ENCODE measurements at regions not wholly inside any gene's neighbourhood (a gene's known extent, or its start where the extent isn't known, plus 50 kb on each side); places are given as distances from the start of the nearest gene placed in this dataset.

DNA sequence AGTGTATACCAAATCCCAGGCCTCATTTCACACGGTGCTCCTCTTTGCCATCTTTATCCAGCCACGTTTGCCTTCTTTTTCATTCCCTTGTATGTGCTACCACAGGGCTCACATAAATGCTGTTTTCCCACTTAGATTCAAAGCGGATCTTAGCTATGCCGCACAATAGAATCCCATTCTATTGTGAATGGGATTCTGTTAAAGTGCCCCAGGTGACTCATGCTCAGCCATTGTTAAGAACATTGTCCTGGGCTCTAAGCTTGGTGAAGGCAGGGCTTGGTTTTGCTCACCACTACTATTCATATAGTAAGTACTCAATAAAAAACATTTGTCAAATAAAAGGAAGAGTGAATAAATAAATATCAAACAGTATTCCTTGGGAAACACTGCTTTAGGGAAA, 72.3 kb upstream of the PHYHIPL start (continued):
- TF ChIP-seq, protein P1, sequence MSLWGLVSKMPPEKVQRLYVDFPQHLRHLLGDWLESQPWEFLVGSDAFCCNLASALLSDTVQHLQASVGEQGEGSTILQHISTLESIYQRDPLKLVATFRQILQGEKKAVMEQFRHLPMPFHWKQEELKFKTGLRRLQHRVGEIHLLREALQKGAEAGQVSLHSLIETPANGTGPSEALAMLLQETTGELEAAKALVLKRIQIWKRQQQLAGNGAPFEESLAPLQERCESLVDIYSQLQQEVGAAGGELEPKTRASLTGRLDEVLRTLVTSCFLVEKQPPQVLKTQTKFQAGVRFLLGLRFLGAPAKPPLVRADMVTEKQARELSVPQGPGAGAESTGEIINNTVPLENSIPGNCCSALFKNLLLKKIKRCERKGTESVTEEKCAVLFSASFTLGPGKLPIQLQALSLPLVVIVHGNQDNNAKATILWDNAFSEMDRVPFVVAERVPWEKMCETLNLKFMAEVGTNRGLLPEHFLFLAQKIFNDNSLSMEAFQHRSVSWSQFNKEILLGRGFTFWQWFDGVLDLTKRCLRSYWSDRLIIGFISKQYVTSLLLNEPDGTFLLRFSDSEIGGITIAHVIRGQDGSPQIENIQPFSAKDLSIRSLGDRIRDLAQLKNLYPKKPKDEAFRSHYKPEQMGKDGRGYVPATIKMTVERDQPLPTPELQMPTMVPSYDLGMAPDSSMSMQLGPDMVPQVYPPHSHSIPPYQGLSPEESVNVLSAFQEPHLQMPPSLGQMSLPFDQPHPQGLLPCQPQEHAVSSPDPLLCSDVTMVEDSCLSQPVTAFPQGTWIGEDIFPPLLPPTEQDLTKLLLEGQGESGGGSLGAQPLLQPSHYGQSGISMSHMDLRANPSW (CRISPR knock-in tag; conservative IDR thresholded peaks at IDR 0.05; ENCODE audit: low read depth), result no peak
- TF ChIP-seq, protein P2, sequence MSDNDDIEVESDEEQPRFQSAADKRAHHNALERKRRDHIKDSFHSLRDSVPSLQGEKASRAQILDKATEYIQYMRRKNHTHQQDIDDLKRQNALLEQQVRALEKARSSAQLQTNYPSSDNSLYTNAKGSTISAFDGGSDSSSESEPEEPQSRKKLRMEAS (CRISPR knock-in tag; IDR thresholded peaks at IDR 0.05), result no peak

DNA sequence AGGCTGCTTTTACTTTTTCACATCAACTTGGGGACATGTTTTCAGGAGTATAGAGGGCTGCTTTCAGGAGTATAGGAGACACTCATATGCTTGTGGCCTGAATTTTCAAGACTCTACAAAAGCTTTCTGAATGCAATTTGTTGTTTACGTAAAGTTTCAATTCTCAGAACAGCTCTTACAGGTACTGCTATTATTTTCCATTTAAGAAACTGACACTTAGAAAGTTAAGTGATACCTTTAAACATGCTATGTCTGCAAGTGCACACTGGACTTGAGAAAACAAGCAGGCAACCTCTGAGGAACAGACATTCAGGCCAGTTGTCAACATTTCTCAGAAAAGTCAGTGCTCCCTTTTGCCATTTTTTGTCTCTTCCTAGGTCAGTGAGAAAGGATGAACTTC, 70.0 kb upstream of the PHYHIPL start:
- H3K36me3 Mint-ChIP-seq, result no peaks in the 10 kb centered on the region
- no peak for TF ChIP-seq FOXJ3 (CRISPR knock-in tag; IDR thresholded peaks at IDR 0.05; ENCODE audit: borderline replicate concordance)
- TF ChIP-seq GRHL2 (CRISPR knock-in tag; IDR thresholded peaks at IDR 0.05; ENCODE audit: insufficient replicate concordance, severe bottlenecking), result no peak
- no peak for TF ChIP-seq CREM (CRISPR knock-in tag; IDR thresholded peaks at IDR 0.05)
- no peak for TF ChIP-seq ZNF671 (CRISPR knock-in tag; IDR thresholded peaks at IDR 0.05)
- no peak for TF ChIP-seq SMAD4 (CRISPR knock-in tag; IDR thresholded peaks at IDR 0.05)
- TF ChIP-seq, protein P3, sequence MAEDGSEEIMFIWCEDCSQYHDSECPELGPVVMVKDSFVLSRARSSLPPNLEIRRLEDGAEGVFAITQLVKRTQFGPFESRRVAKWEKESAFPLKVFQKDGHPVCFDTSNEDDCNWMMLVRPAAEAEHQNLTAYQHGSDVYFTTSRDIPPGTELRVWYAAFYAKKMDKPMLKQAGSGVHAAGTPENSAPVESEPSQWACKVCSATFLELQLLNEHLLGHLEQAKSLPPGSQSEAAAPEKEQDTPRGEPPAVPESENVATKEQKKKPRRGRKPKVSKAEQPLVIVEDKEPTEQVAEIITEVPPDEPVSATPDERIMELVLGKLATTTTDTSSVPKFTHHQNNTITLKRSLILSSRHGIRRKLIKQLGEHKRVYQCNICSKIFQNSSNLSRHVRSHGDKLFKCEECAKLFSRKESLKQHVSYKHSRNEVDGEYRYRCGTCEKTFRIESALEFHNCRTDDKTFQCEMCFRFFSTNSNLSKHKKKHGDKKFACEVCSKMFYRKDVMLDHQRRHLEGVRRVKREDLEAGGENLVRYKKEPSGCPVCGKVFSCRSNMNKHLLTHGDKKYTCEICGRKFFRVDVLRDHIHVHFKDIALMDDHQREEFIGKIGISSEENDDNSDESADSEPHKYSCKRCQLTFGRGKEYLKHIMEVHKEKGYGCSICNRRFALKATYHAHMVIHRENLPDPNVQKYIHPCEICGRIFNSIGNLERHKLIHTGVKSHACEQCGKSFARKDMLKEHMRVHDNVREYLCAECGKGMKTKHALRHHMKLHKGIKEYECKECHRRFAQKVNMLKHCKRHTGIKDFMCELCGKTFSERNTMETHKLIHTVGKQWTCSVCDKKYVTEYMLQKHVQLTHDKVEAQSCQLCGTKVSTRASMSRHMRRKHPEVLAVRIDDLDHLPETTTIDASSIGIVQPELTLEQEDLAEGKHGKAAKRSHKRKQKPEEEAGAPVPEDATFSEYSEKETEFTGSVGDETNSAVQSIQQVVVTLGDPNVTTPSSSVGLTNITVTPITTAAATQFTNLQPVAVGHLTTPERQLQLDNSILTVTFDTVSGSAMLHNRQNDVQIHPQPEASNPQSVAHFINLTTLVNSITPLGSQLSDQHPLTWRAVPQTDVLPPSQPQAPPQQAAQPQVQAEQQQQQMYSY (CRISPR knock-in tag; IDR thresholded peaks at IDR 0.05), result no peak
- TF ChIP-seq, protein P4, sequence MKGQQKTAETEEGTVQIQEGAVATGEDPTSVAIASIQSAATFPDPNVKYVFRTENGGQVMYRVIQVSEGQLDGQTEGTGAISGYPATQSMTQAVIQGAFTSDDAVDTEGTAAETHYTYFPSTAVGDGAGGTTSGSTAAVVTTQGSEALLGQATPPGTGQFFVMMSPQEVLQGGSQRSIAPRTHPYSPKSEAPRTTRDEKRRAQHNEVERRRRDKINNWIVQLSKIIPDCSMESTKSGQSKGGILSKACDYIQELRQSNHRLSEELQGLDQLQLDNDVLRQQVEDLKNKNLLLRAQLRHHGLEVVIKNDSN (CRISPR knock-in tag; IDR thresholded peaks at IDR 0.05), result no peak
- TF ChIP-seq, protein P5, sequence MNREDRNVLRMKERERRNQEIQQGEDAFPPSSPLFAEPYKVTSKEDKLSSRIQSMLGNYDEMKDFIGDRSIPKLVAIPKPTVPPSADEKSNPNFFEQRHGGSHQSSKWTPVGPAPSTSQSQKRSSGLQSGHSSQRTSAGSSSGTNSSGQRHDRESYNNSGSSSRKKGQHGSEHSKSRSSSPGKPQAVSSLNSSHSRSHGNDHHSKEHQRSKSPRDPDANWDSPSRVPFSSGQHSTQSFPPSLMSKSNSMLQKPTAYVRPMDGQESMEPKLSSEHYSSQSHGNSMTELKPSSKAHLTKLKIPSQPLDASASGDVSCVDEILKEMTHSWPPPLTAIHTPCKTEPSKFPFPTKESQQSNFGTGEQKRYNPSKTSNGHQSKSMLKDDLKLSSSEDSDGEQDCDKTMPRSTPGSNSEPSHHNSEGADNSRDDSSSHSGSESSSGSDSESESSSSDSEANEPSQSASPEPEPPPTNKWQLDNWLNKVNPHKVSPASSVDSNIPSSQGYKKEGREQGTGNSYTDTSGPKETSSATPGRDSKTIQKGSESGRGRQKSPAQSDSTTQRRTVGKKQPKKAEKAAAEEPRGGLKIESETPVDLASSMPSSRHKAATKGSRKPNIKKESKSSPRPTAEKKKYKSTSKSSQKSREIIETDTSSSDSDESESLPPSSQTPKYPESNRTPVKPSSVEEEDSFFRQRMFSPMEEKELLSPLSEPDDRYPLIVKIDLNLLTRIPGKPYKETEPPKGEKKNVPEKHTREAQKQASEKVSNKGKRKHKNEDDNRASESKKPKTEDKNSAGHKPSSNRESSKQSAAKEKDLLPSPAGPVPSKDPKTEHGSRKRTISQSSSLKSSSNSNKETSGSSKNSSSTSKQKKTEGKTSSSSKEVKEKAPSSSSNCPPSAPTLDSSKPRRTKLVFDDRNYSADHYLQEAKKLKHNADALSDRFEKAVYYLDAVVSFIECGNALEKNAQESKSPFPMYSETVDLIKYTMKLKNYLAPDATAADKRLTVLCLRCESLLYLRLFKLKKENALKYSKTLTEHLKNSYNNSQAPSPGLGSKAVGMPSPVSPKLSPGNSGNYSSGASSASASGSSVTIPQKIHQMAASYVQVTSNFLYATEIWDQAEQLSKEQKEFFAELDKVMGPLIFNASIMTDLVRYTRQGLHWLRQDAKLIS (CRISPR knock-in tag; IDR thresholded peaks at IDR 0.05; ENCODE audit: borderline replicate concordance), result no peak
- no peak for TF ChIP-seq MXD4 (CRISPR knock-in tag; IDR thresholded peaks at IDR 0.05; ENCODE audit: borderline replicate concordance)
- no peak for TF ChIP-seq TEAD4 (CRISPR knock-in tag; IDR thresholded peaks at IDR 0.05)
- TF ChIP-seq NFE2L1 (CRISPR knock-in tag; IDR thresholded peaks at IDR 0.05), result no peak
- H3K4me1 Mint-ChIP-seq, result peaks cover 5% of the 10 kb centered on the region
- ATAC-seq (no peak), DNase-seq (ENCODE audit: low spot score) (no peak)
- CTCF ChIA-PET, result no interaction called here
- H3K9me3 Mint-ChIP-seq, result no peaks in the 10 kb centered on the region
- no peak overlapping the region for H3K4me3 Mint-ChIP-seq
- POLR2A ChIA-PET, result no interaction called here
- H3K27me3 Mint-ChIP-seq (ENCODE audit: low read depth), result no peaks in the 10 kb centered on the region
- no peak overlapping the region for H3K27ac Mint-ChIP-seq
